ENCODE measurements at regions not wholly inside any gene's neighbourhood (a gene's known extent, or its start where the extent isn't known, plus 50 kb on each side); places are given as distances from the start of the nearest gene placed in this dataset.

DNA sequence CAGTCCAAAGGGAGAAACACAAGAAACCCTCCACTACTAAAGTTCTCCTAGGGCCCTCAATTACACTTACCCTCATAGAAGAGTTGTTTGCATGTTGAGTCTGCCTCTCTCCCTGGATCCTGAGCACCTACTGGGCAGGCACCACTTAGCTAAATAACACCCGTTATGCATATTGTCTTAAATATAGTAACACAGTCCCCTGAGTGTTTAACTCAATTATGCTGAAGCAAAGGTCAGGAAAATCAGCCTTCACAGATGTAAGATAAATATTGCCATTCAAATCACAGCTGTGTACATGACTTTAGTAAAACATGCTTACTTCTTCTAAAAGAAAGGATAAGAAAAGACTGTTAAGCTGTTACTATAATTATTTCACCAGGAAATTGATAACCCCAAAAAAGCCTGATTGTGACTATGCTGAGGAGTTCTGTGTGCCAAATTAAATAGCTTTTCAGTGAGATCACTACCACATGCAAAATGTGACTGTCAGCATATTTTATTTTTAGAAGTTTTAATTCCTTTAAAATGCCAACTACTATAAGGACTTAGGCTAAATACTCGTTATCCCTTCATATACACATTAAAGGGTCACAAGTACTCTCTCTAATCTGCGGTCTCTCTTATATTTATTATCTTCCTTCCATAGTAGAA lies 733.9 kb upstream of the PHF14 start:
- TF ChIP-seq, protein P1, sequence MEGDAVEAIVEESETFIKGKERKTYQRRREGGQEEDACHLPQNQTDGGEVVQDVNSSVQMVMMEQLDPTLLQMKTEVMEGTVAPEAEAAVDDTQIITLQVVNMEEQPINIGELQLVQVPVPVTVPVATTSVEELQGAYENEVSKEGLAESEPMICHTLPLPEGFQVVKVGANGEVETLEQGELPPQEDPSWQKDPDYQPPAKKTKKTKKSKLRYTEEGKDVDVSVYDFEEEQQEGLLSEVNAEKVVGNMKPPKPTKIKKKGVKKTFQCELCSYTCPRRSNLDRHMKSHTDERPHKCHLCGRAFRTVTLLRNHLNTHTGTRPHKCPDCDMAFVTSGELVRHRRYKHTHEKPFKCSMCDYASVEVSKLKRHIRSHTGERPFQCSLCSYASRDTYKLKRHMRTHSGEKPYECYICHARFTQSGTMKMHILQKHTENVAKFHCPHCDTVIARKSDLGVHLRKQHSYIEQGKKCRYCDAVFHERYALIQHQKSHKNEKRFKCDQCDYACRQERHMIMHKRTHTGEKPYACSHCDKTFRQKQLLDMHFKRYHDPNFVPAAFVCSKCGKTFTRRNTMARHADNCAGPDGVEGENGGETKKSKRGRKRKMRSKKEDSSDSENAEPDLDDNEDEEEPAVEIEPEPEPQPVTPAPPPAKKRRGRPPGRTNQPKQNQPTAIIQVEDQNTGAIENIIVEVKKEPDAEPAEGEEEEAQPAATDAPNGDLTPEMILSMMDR (tag by site-specific recombination; IDR thresholded peaks at IDR 0.05) = no peak
- TF ChIP-seq TCF7L2 (IDR thresholded peaks at IDR 0.05; ENCODE audit: borderline replicate concordance, low read depth, low read length) = no peak
- TF ChIP-seq, protein P2, sequence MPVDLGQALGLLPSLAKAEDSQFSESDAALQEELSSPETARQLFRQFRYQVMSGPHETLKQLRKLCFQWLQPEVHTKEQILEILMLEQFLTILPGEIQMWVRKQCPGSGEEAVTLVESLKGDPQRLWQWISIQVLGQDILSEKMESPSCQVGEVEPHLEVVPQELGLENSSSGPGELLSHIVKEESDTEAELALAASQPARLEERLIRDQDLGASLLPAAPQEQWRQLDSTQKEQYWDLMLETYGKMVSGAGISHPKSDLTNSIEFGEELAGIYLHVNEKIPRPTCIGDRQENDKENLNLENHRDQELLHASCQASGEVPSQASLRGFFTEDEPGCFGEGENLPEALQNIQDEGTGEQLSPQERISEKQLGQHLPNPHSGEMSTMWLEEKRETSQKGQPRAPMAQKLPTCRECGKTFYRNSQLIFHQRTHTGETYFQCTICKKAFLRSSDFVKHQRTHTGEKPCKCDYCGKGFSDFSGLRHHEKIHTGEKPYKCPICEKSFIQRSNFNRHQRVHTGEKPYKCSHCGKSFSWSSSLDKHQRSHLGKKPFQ (tag by site-specific recombination; IDR thresholded peaks at IDR 0.05) = no peak
- TF ChIP-seq ZNF624 (tag by site-specific recombination; IDR thresholded peaks at IDR 0.05) = no peak
- no peak for TF ChIP-seq BCL11A (tag by site-specific recombination; IDR thresholded peaks at IDR 0.05; ENCODE audit: low read depth)
- TF ChIP-seq, protein P3, sequence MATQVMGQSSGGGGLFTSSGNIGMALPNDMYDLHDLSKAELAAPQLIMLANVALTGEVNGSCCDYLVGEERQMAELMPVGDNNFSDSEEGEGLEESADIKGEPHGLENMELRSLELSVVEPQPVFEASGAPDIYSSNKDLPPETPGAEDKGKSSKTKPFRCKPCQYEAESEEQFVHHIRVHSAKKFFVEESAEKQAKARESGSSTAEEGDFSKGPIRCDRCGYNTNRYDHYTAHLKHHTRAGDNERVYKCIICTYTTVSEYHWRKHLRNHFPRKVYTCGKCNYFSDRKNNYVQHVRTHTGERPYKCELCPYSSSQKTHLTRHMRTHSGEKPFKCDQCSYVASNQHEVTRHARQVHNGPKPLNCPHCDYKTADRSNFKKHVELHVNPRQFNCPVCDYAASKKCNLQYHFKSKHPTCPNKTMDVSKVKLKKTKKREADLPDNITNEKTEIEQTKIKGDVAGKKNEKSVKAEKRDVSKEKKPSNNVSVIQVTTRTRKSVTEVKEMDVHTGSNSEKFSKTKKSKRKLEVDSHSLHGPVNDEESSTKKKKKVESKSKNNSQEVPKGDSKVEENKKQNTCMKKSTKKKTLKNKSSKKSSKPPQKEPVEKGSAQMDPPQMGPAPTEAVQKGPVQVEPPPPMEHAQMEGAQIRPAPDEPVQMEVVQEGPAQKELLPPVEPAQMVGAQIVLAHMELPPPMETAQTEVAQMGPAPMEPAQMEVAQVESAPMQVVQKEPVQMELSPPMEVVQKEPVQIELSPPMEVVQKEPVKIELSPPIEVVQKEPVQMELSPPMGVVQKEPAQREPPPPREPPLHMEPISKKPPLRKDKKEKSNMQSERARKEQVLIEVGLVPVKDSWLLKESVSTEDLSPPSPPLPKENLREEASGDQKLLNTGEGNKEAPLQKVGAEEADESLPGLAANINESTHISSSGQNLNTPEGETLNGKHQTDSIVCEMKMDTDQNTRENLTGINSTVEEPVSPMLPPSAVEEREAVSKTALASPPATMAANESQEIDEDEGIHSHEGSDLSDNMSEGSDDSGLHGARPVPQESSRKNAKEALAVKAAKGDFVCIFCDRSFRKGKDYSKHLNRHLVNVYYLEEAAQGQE (tag by site-specific recombination; IDR thresholded peaks at IDR 0.05) = no peak
- TF ChIP-seq, protein P4, sequence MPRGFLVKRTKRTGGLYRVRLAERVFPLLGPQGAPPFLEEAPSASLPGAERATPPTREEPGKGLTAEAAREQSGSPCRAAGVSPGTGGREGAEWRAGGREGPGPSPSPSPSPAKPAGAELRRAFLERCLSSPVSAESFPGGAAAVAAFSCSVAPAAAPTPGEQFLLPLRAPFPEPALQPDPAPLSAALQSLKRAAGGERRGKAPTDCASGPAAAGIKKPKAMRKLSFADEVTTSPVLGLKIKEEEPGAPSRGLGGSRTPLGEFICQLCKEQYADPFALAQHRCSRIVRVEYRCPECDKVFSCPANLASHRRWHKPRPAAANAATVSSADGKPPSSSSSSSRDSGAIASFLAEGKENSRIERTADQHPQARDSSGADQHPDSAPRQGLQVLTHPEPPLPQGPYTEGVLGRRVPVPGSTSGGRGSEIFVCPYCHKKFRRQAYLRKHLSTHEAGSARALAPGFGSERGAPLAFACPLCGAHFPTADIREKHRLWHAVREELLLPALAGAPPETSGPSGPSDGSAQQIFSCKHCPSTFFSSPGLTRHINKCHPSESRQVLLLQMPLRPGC (tag by site-specific recombination; IDR thresholded peaks at IDR 0.05) = no peak
- no peak for TF ChIP-seq ZBTB7A (tag by site-specific recombination; IDR thresholded peaks at IDR 0.05; ENCODE audit: low read depth)
- no peak for TF ChIP-seq ZFP3 (tag by site-specific recombination; IDR thresholded peaks at IDR 0.05; ENCODE audit: low read depth)
- TF ChIP-seq ZNF121 (tag by site-specific recombination; IDR thresholded peaks at IDR 0.05) = no peak
- no peak for TF ChIP-seq ZBTB1 (tag by site-specific recombination; IDR thresholded peaks at IDR 0.05)
- TF ChIP-seq ZNF211 (tag by site-specific recombination; IDR thresholded peaks at IDR 0.05; ENCODE audit: low read depth) = no peak

Data from HEK293 (cell line).